GM12878 (cell line): ENCODE measurements at regions not wholly inside any gene's neighbourhood (a gene's known extent, or its start where the extent isn't known, plus 50 kb on each side); places are given as distances from the start of the nearest gene placed in this dataset.

Experiments used
- ATAC-seq: fragments of 200-7000 bp; cut with Tn5 transposase; 3 replicates; pipeline ENCODE4 v1.9.1; 2020; ENCODE audit warnings: mild to moderate bottlenecking, moderate library complexity
- BruUV-seq: library from RNA; stranded (reverse); fragments of 400-500 nt; replicated peaks from 2 replicates; lab custom pipeline; 2021; lab: Mats Ljungman, UMichigan
- CTCF ChIA-PET: fragments of 300-600 bp; sonication (Branson Sonifier 250); formaldehyde crosslinking; extraction: SDS; loops from one replicate; lab custom pipeline; 2021; ENCODE audit warnings: inconsistent platforms; lab: Yijun Ruan, JAX
- POLR2A ChIA-PET: fragments of 350-600 bp; formaldehyde crosslinking; extraction: SDS; loops from one replicate; lab custom pipeline; 2021; ENCODE audit warnings: inconsistent platforms; lab: Charles Lee
- RAD21 ChIA-PET: fragments of 300-600 bp; sonication (Branson Sonifier 250); formaldehyde crosslinking; loops from one replicate; lab custom pipeline; 2023; ENCODE audit warnings: antibody characterized with exemption; ENCODE audit not compliant: unreplicated experiment; lab: Charles Lee
- SMC1A ChIA-PET: fragments of 300-600 bp; sonication (Branson Sonifier 250); formaldehyde crosslinking; loops from one replicate; lab custom pipeline; 2023; ENCODE audit not compliant: unreplicated experiment, uncharacterized antibody; lab: Charles Lee
- DNase-seq: peaks from one replicate; pipeline ENCODE4 v3.0.0-alpha.2; 2011; ENCODE audit warnings: low read depth, low spot score
- FAIRE-seq: peaks from 3 replicates; lab custom pipeline; 2011; peaks lifted over from hg19 to GRCh38; lab: Jason Lieb, UNC
- H2AFZ ChIP-seq: 2 replicates; pipeline ENCODE4 v1.6.0; 2011; ENCODE audit warnings: low read depth, low read length, control low read depth; ENCODE audit not compliant: control insufficient read depth
- H3K27ac ChIP-seq: 2 replicates; pipeline ENCODE4 v1.5.1; 2011; ENCODE audit warnings: control low read depth; ENCODE audit not compliant: control insufficient read depth, insufficient read depth
- H3K27me3 ChIP-seq, 2 experiments: replicated peaks in 1 of 2; 2 replicates each; pipeline versions ENCODE4 v1.6.0 to v1.6.1; 2011; ENCODE audit warnings: low read length in 1 of 2; ENCODE audit not compliant: control insufficient read depth in 2 of 2, insufficient read depth in 2 of 2
- H3K36me3 ChIP-seq, 2 experiments: 2 replicates each; pipeline ENCODE4 v1.5.1; 2011; ENCODE audit warnings: low read length in 1 of 2; ENCODE audit not compliant: control insufficient read depth in 2 of 2, insufficient read depth in 2 of 2
- H3K4me1 ChIP-seq: 2 replicates; pipeline ENCODE4 v1.6.1; 2011; ENCODE audit warnings: mild to moderate bottlenecking, low read length, moderate library complexity, mixed read lengths; ENCODE audit not compliant: control insufficient read depth, insufficient read depth
- H3K4me2 ChIP-seq: 2 replicates; pipeline ENCODE4 v1.6.0; 2011; ENCODE audit warnings: control low read depth; ENCODE audit not compliant: control insufficient read depth, insufficient read depth
- H3K4me3 ChIP-seq: fragments of 200-600 bp; sonication (generic); 2 replicates; pipeline ENCODE4 v1.5.1; 2016
- H3K79me2 ChIP-seq: 2 replicates; pipeline ENCODE4 v1.6.0; 2011; ENCODE audit warnings: low read length; ENCODE audit not compliant: control insufficient read depth, insufficient read depth
- H3K9ac ChIP-seq: 2 replicates; pipeline ENCODE4 v1.8.0; 2011; ENCODE audit warnings: low read length, control low read depth, mixed read lengths; ENCODE audit not compliant: control insufficient read depth, insufficient read depth
- H3K9me3 ChIP-seq: replicated peaks from 3 replicates; pipeline ENCODE4 v1.5.1; 2011; ENCODE audit warnings: mild to moderate bottlenecking, low read length; ENCODE audit not compliant: control insufficient read depth, insufficient read depth
- H4K20me1 ChIP-seq: 2 replicates; pipeline ENCODE4 v1.6.0; 2011; ENCODE audit not compliant: control insufficient read depth, insufficient read depth
- ATF7 ChIP-seq: fragments of 450-650 bp; IDR thresholded peaks from 2 replicates; pipeline ENCODE4 v1.6.1; 2016; ENCODE audit warnings: low read depth, mild to moderate bottlenecking
- BHLHE40 ChIP-seq, 2 experiments: fragments of 450-650 bp in 1 of 2; IDR thresholded peaks; 2 replicates each; pipeline ENCODE4 v1.6.1; 2011 to 2017; ENCODE audit warnings: low read depth in 2 of 2, borderline replicate concordance in 1 of 2, improper control_type of control experiment in 1 of 2, low read length in 1 of 2, mild to moderate bottlenecking in 1 of 2
- E2F8 ChIP-seq: fragments of 450-650 bp; IDR thresholded peaks from 2 replicates; pipeline ENCODE4 v1.6.1; 2018; ENCODE audit warnings: mild to moderate bottlenecking, low read depth, moderate library complexity; ENCODE audit not compliant: partially characterized antibody
- EGR1 ChIP-seq, 2 experiments: IDR thresholded peaks; 1 replicate in 1 of 2; 2 replicates in 1 of 2; pipeline ENCODE4 v1.6.1; 2011 to 2012; ENCODE audit warnings: low read depth in 2 of 2, low read length in 2 of 2, borderline replicate concordance in 1 of 2, mild to moderate bottlenecking in 1 of 2, moderate library complexity in 1 of 2
- ETV6 ChIP-seq, 2 experiments: fragments of 450-650 bp in 1 of 2; IDR thresholded peaks in 1 of 2; conservative IDR thresholded peaks in 1 of 2; 2 replicates each; pipeline ENCODE4 v1.6.1; 2014; ENCODE audit warnings: antibody characterized with exemption in 1 of 2, borderline replicate concordance in 1 of 2, low read depth in 1 of 2, mild to moderate bottlenecking in 1 of 2, moderate library complexity in 1 of 2
- HSF1 ChIP-seq: fragments of 150-350 bp; IDR thresholded peaks from 2 replicates; pipeline ENCODE4 v1.6.1; 2014; ENCODE audit warnings: mild to moderate bottlenecking, low read depth, low read length
- MTA2 ChIP-seq: fragments of 450-650 bp; IDR thresholded peaks from 2 replicates; pipeline ENCODE4 v1.6.1; 2016; ENCODE audit warnings: low read depth, mild to moderate bottlenecking, moderate library complexity
- NFIC ChIP-seq: IDR thresholded peaks from 2 replicates; pipeline ENCODE4 v1.6.1; 2012; ENCODE audit warnings: low read depth, mild to moderate bottlenecking, inconsistent platforms, low read length, moderate library complexity
- NR2C2 ChIP-seq: IDR thresholded peaks from 2 replicates; pipeline ENCODE4 v1.6.1; 2011; ENCODE audit warnings: borderline replicate concordance, low read depth; ENCODE audit not compliant: control insufficient read depth, insufficient read length
- POLR2AphosphoS5 ChIP-seq: IDR thresholded peaks from 2 replicates; pipeline ENCODE4 v1.6.1; 2011; ENCODE audit warnings: mild to moderate bottlenecking, low read length, inconsistent platforms
- RB1 ChIP-seq: fragments of 450-650 bp; formaldehyde crosslinking; IDR thresholded peaks from 2 replicates; pipeline ENCODE4 v1.6.1; 2017; ENCODE audit warnings: mild to moderate bottlenecking, borderline replicate concordance
- SREBF1 ChIP-seq: IDR thresholded peaks from 2 replicates; pipeline ENCODE4 v1.6.1; 2012; ENCODE audit warnings: mild to moderate bottlenecking, low read length
- SUZ12 ChIP-seq: fragments of 200-600 bp; sonication (generic); IDR thresholded peaks from one replicate; pipeline ENCODE4 v1.6.1; 2018; ENCODE audit warnings: antibody characterized with exemption, mild to moderate bottlenecking; ENCODE audit not compliant: unreplicated experiment
- TBL1XR1 ChIP-seq: IDR thresholded peaks from 2 replicates; pipeline ENCODE4 v1.6.1; 2012; ENCODE audit warnings: low read depth, low read length, improper control_type of control experiment
- WRNIP1 ChIP-seq: IDR thresholded peaks from 2 replicates; pipeline ENCODE4 v1.6.1; 2011; ENCODE audit warnings: low read depth, low read length, improper control_type of control experiment, borderline replicate concordance
- ZNF622 ChIP-seq: fragments of 450-650 bp; IDR thresholded peaks from 2 replicates; pipeline ENCODE4 v1.6.1; 2017; ENCODE audit warnings: mild to moderate bottlenecking, inconsistent platforms
- WGBS: methylation state at CpG from one replicate; pipeline ENCODE4 v1.1.6; 2016; ENCODE audit warnings: low lambda C conversion rate; ENCODE audit not compliant: insufficient replicate concordance, insufficient coverage; ENCODE audit errors: missing lambda C conversion rate; 5-methylcytosine and 5-hydroxymethylcytosine counted together
- in situ Hi-C: fragments of 300-500 bp; cut with MboI; formaldehyde crosslinking; loops from 9 replicates; pipeline ENCODE4 v1.14.3; 2018; ENCODE audit warnings: mixed read lengths
- intact Hi-C: fragments of 100-400 bp; cut with micrococcal nuclease; formaldehyde crosslinking; loops from one replicate; pipeline ENCODE4 v1.14.2; 2022; ENCODE audit not compliant: unreplicated experiment
- TF ChIP-seq, protein P1 (sequence below): IDR thresholded peaks from 2 replicates; pipeline ENCODE4 v1.6.1; 2012; ENCODE audit warnings: low read length, inconsistent platforms

- TF ChIP-seq, protein P1, sequence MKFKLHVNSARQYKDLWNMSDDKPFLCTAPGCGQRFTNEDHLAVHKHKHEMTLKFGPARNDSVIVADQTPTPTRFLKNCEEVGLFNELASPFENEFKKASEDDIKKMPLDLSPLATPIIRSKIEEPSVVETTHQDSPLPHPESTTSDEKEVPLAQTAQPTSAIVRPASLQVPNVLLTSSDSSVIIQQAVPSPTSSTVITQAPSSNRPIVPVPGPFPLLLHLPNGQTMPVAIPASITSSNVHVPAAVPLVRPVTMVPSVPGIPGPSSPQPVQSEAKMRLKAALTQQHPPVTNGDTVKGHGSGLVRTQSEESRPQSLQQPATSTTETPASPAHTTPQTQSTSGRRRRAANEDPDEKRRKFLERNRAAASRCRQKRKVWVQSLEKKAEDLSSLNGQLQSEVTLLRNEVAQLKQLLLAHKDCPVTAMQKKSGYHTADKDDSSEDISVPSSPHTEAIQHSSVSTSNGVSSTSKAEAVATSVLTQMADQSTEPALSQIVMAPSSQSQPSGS: no peak
- TF ChIP-seq ETV6 (conservative IDR thresholded peaks at IDR 0.05 in 1 of 2, IDR thresholded peaks at IDR 0.05 in 1 of 2; ENCODE audit: borderline replicate concordance in 1 of 2, low read depth in 1 of 2) (no peak), ZNF622 (no peak)
Measured at GRCh38 chr5:154664869-154665268, 90.3 kb upstream of the LARP1 start (continued).

- in situ Hi-C loops: no loop called here
- no peaks in the 10 kb centered on the region; a peak in 1 of 4 replicates for H3K27me3 ChIP-seq
- no peak for ATAC-seq
- H3K9me3 ChIP-seq: peaks cover 2% of the 10 kb centered on the region; the same call in 1 of the 3 replicates
- SMC1A ChIA-PET: no interaction called here
- BruUV-seq: no TSS peak
- no peak overlapping the region for H3K4me3 ChIP-seq
- CTCF ChIA-PET: no interaction called here
- H4K20me1 ChIP-seq: no peaks in the 10 kb centered on the region
- H3K4me2 ChIP-seq: no peak overlapping the region
- RAD21 ChIA-PET: no interaction called here
- no peaks in the 10 kb centered on the region for H3K36me3 ChIP-seq
- no peak overlapping the region for H3K27ac ChIP-seq
- no peak for FAIRE-seq
- H3K9ac ChIP-seq: no peak overlapping the region
- POLR2A ChIA-PET: no interaction called here
- no peak overlapping the region for H2AFZ ChIP-seq
- DNase-seq: no peak
- H3K4me1 ChIP-seq: no peaks in the 10 kb centered on the region
- WGBS: 49% methylated on average over 3 of the region's 3 CpGs
- no peaks in the 10 kb centered on the region for H3K79me2 ChIP-seq
- intact Hi-C loops: no loop called here
- TF ChIP-seq SUZ12 (no peak), WRNIP1 (no peak), HSF1 (no peak), RB1 (no peak), NR2C2 (no peak), ATF7 (no peak), EGR1 (IDR thresholded peaks at IDR 0.05; ENCODE audit: borderline replicate concordance in 1 of 2, low read depth in 2 of 2, low read length in 2 of 2) (no peak), MTA2 (no peak), E2F8 (no peak), SREBF1 (no peak), TBL1XR1 (no peak), NFIC (no peak), BHLHE40 (IDR thresholded peaks at IDR 0.05; ENCODE audit: borderline replicate concordance in 1 of 2, low read depth in 2 of 2, low read length in 1 of 2) (no peak), POLR2AphosphoS5 (no peak)
Measured at GRCh38 chr5:154663424-154663823, 91.8 kb upstream of the LARP1 start.
